GM12874 (cell line): ENCODE measurements at regions not wholly inside any gene's neighbourhood (a gene's known extent, or its start where the extent isn't known, plus 50 kb on each side); places are given as distances from the start of the nearest gene placed in this dataset.

ENCODE experiments used
- CTCF ChIP-seq: IDR thresholded peaks from 2 replicates; pipeline ENCODE4 v1.5.1; 2011; ENCODE audit warnings: low read depth, mild to moderate bottlenecking, control low read depth, low read length, moderate library complexity; ENCODE audit not compliant: insufficient read depth

DNA sequence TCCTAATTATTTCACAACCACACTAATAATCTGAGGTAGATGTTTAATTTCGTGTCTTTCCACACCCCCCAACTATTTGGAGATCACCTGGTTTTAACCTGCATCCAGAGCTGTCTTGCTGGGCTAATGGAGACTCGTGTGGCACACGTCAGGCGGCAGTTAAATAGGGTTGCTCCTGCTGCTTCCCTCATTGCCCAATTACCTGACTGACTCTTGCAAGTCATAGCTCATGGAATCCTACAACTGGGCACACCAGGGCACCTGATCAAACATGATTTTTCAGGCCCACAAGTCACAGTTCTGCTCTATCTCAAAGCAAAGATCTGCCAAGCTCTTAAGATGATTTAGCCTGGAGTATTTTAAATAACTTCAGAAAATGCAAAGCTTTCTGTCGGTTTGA is 1430.4 kb upstream of the ACVR2A start:
- no peak for TF ChIP-seq CTCF

GRCh38 chr2:146413086-146413610 is 1431.7 kb upstream of the ACVR2A start:
- no peak for TF ChIP-seq CTCF

DNA sequence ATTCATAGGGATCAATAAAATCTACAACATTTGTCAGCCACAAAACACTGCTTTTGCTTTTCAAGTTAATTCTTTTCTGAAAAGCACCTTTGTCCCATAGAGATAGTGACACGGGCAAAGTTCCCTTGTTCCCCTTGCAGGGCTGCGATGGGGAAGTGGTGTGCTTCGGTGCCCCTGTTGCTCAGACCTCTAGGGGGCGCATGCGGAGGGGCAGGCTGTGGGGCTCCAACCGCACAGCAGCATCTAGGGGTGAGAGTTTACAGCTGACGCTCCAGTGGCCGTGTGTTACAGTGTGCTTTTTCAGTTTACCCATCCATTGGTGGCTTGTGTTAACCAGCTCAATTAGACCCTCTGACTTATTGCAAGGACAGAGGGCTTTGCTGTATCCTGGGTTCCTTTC is 1432.2 kb upstream of the ACVR2A start:
- TF ChIP-seq CTCF = peak; percentile 54

- TF ChIP-seq CTCF = no peak
Observed at GRCh38 chr2:146392631-146393030, 1452.2 kb upstream of the ACVR2A start.

DNA sequence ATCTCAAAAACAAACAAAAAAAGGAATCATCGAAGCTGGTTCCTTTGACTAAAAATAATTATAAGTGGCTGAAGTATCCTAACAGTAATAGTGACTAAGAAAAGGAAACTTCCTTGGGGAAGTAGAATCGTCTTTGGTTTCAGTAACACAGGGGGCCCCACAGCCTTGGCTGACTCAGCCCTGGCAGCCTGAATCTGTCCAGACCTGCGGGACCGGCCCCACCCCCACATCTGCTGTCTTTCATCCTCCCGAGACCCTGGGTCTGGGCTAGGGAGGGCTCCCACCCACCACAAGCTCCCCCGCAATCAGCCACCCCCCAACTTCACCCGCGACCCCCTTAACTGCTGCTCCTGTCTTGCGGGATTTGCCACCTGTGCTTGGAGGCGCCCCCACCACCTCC is 1452.6 kb upstream of the ACVR2A start:
- no peak for TF ChIP-seq CTCF

DNA sequence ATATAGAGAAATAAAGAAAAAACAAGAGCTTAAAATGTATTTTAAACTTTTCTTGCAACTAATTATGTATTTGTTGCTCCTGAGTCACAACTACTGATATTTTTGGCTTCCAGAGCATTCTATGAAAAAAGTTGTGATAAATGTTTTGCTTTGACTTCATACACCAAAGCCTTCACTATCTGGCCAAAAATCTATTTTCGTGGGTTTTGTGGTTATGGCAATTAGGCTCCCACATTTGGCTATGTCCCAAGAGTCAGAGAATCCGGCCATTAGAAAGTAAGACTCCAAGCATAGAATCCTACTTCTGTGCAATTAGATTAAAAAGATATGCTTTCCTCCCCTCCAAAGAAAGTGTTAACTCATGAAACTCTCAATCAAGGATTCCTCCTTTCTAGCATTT is 1456.1 kb upstream of the ACVR2A start:
- TF ChIP-seq CTCF = no peak

- no peak for TF ChIP-seq CTCF
Observed at GRCh38 chr2:146386096-146386495, 1458.7 kb upstream of the ACVR2A start.

DNA sequence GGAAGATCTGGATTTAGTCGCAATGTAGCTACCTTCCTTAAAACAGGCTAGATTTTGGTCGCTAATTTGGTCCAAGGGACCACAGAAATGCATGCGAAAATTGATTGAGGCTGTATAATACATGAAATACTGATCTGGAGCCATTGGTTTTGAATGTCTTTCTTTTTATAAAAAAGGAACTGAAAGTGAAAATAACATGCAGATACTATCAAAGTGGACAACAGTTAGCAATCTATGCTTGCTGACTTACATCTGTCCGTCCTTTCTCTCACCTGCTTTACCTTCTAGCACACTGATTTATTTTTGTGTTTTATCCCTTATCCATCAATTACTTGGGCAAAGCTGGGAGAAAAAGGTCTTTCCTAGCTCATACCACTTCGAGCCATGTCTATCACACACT is 1459.8 kb upstream of the ACVR2A start:
- no peak for TF ChIP-seq CTCF
